CD14-positive monocyte (primary cell): ENCODE measurements at regions not wholly inside any gene's neighbourhood (a gene's known extent, or its start where the extent isn't known, plus 50 kb on each side); places are given as distances from the start of the nearest gene placed in this dataset.

ENCODE experiments used
- DNase-seq, 3 donors: peaks; one replicate each; pipeline ENCODE4 v3.0.0-alpha.2; 2011 to 2022
- H2AFZ ChIP-seq: 2 replicates; pipeline ENCODE4 v1.6.0; 2012; ENCODE audit warnings: mild to moderate bottlenecking, low read depth, low read length, inconsistent platforms; ENCODE audit not compliant: insufficient read depth, poor library complexity, severe bottlenecking
- H3K27ac ChIP-seq, 2 donors: 1 replicate in 1 of 2; 2 replicates in 1 of 2; pipeline ENCODE4 v1.5.1; 2012 to 2013; ENCODE audit warnings: low read length in 2 of 2, control low read depth in 1 of 2, inconsistent platforms in 1 of 2, low read depth in 1 of 2, mild to moderate bottlenecking in 1 of 2
- H3K27me3 ChIP-seq, 2 donors: one replicate each; pipeline versions ENCODE4 v1.6.0 to v1.6.1; 2011 to 2013; ENCODE audit warnings: low read length in 2 of 2; ENCODE audit not compliant: control insufficient read depth in 2 of 2, insufficient read depth in 2 of 2
- H3K36me3 ChIP-seq, 2 donors: replicated peaks in 1 of 2; 1 replicate in 1 of 2; 2 replicates in 1 of 2; pipeline versions ENCODE4 v1.5.1 to v1.6.1; 2012 to 2013; ENCODE audit warnings: low read length in 2 of 2, control low read depth in 1 of 2, inconsistent platforms in 1 of 2, mild to moderate bottlenecking in 1 of 2; ENCODE audit not compliant: insufficient read depth in 2 of 2, control insufficient read depth in 1 of 2
- H3K4me1 ChIP-seq, 2 donors: 1 replicate in 1 of 2; 2 replicates in 1 of 2; pipeline versions ENCODE4 v1.5.1 to v1.6.1; 2012 to 2013; ENCODE audit warnings: low read length in 2 of 2, control low read depth in 1 of 2, inconsistent platforms in 1 of 2, mild to moderate bottlenecking in 1 of 2, moderate library complexity in 1 of 2; ENCODE audit not compliant: insufficient read depth in 2 of 2, control insufficient read depth in 1 of 2
- H3K4me2 ChIP-seq: replicated peaks from 2 replicates; pipeline ENCODE3; 2012; ENCODE audit warnings: low read length, moderate library complexity, mild to moderate bottlenecking; ENCODE audit not compliant: poor library complexity, severe bottlenecking; ENCODE audit errors: extremely low read depth
- H3K4me3 ChIP-seq, 3 experiments: fragments of 200-600 bp in 1 of 3; sonication (generic) in 1 of 3; replicated peaks in 1 of 3; 1 replicate in 2 of 3; 2 replicates in 1 of 3; pipeline ENCODE4 v1.5.1; 2011 to 2013; ENCODE audit warnings: low read length in 3 of 3, mild to moderate bottlenecking in 3 of 3, control low read depth in 2 of 3, low read depth in 2 of 3, inconsistent platforms in 1 of 3, moderate library complexity in 1 of 3
- H3K79me2 ChIP-seq: 2 replicates; pipeline ENCODE4 v1.6.0; 2012; ENCODE audit warnings: mild to moderate bottlenecking, control low read depth, inconsistent platforms, low read length, moderate library complexity; ENCODE audit not compliant: insufficient read depth
- H3K9ac ChIP-seq: 2 replicates; pipeline ENCODE4 v1.6.0; 2017; ENCODE audit warnings: low read length, mild to moderate bottlenecking; ENCODE audit not compliant: insufficient read depth, poor library complexity, severe bottlenecking
- H3K9me3 ChIP-seq, 2 donors: replicated peaks in 1 of 2; 1 replicate in 1 of 2; 2 replicates in 1 of 2; pipeline versions ENCODE4 v1.5.1 to v1.6.1; 2012 to 2013; ENCODE audit warnings: low read length in 2 of 2, control low read depth in 1 of 2; ENCODE audit not compliant: control insufficient read depth in 1 of 2, insufficient read depth in 1 of 2
- H4K20me1 ChIP-seq: 2 replicates; pipeline ENCODE4 v1.6.0; 2012; ENCODE audit warnings: mild to moderate bottlenecking, low read length, control low read depth, moderate library complexity; ENCODE audit not compliant: insufficient read depth
- H3K27ac Mint-ChIP-seq, 7 donors: one replicate each; pipeline ENCODE4 v1.8.0; 2020; ENCODE audit warnings: mild to moderate bottlenecking in 7 of 7, mixed read lengths in 7 of 7, moderate library complexity in 6 of 7, inconsistent platforms in 2 of 7
- H3K27me3 Mint-ChIP-seq, 3 donors: one replicate each; pipeline ENCODE4 v1.8.0; 2021 to 2022; ENCODE audit warnings: low read depth in 3 of 3, mild to moderate bottlenecking in 3 of 3, mixed read lengths in 3 of 3, moderate library complexity in 3 of 3, inconsistent platforms in 1 of 3
- H3K36me3 Mint-ChIP-seq, 2 donors: one replicate each; pipeline ENCODE4 v1.8.0; 2020; ENCODE audit warnings: mixed read lengths in 2 of 2, inconsistent platforms in 1 of 2, mild to moderate bottlenecking in 1 of 2
- H3K4me1 Mint-ChIP-seq: one replicate; pipeline ENCODE4 v1.8.0; 2020; ENCODE audit warnings: mild to moderate bottlenecking, mixed read lengths
- H3K4me3 Mint-ChIP-seq, 2 donors: one replicate each; pipeline ENCODE4 v1.8.0; 2020; ENCODE audit warnings: mild to moderate bottlenecking in 2 of 2, mixed read lengths in 2 of 2, moderate library complexity in 1 of 2
- H3K9me3 Mint-ChIP-seq, 7 donors: one replicate each; pipeline ENCODE4 v1.8.0; 2020 to 2022; ENCODE audit warnings: mixed read lengths in 7 of 7, mild to moderate bottlenecking in 6 of 7, moderate library complexity in 6 of 7, inconsistent platforms in 2 of 7
- CTCF ChIP-seq: fragments of 200-600 bp; IDR thresholded peaks from one replicate; pipeline ENCODE4 v1.8.0; 2022; ENCODE audit warnings: antibody characterized with exemption, mild to moderate bottlenecking
- WGBS: methylation state at CpG from one replicate; pipeline ENCODE4 v1.1.5; 2013; ENCODE audit warnings: missing lambda C conversion rate; ENCODE audit not compliant: insufficient coverage; 5-methylcytosine and 5-hydroxymethylcytosine counted together
- intact Hi-C, 2 donors: fragments of 100-400 bp; cut with micrococcal nuclease; formaldehyde crosslinking; loops; one replicate each; pipeline versions ENCODE4 v1.15.0 to v1.15.1; 2023

- no peak overlapping the region for H3K4me2 ChIP-seq
Measured at GRCh38 chr5:67695369-67695768, 498.8 kb upstream of the CD180 start.

DNA sequence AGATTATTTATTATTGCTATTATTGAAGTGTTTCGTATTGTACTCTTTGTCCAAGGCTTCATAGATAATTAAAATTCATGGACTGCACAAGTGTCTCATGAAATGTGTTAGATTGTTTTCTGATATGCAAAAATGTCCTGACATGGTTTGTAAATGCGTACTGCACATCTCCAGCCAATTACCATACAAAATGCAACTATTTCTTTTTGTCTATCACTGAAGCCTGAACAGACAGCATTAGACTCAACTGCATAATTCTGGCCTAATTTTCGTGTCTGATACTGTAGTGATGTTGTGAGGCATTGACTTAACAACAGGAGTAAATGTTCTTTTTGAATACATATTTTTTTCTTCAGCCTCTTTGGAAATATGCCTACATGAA, 498.2 kb upstream of the CD180 start:
- H3K27ac Mint-ChIP-seq: no peak overlapping the region
- H3K27me3 ChIP-seq: no peaks in the 10 kb centered on the region
- no peaks in the 10 kb centered on the region for H3K9me3 ChIP-seq
- H3K4me3 ChIP-seq: no peak overlapping the region
- H3K79me2 ChIP-seq: no peaks in the 10 kb centered on the region
- no peak for TF ChIP-seq CTCF
- peaks cover 0 to 2% (median 1%) of the 10 kb centered on the region in 3 donors for H3K27me3 Mint-ChIP-seq
- H3K4me1 ChIP-seq: no peaks in the 10 kb centered on the region
- no peaks in the 10 kb centered on the region for H3K36me3 ChIP-seq
- H3K4me1 Mint-ChIP-seq: no peaks in the 10 kb centered on the region
- no peaks in the 10 kb centered on the region for H3K36me3 Mint-ChIP-seq
- H3K27ac ChIP-seq: no peak overlapping the region
- H3K4me3 Mint-ChIP-seq: no peak overlapping the region
- no peak overlapping the region for H3K4me2 ChIP-seq
- no peak for DNase-seq
- WGBS: no CpG with 5 or more reads among the region's 3 CpGs
- no peak overlapping the region for H2AFZ ChIP-seq
- no peak overlapping the region for H3K9ac ChIP-seq
- intact Hi-C loops: no loop called here
- no peaks in the 10 kb centered on the region for H4K20me1 ChIP-seq
- peaks cover 0 to 9% (median 3%) of the 10 kb centered on the region in 7 donors for H3K9me3 Mint-ChIP-seq

More at GRCh38 chr5:67695369-67695768, 498.8 kb upstream of the CD180 start:
- H3K36me3 ChIP-seq: no peaks in the 10 kb centered on the region
- H2AFZ ChIP-seq: no peak overlapping the region
- no peaks in the 10 kb centered on the region for H3K4me1 ChIP-seq
- DNase-seq: no peak
- no peaks in the 10 kb centered on the region for H3K27me3 ChIP-seq
- no peak overlapping the region for H3K9ac ChIP-seq
- no peak overlapping the region for H3K4me3 ChIP-seq
- H3K79me2 ChIP-seq: no peaks in the 10 kb centered on the region
- Mint-ChIP-seq H3K4me1 (no peaks in the 10 kb centered on the region), H3K4me3 (no peak overlapping the region), H3K9me3 (peaks cover 0 to 9% (median 4%) of the 10 kb centered on the region in 7 donors), H3K36me3 (no peaks in the 10 kb centered on the region), H3K27me3 (peaks cover 0 to 2% (median 1%) of the 10 kb centered on the region in 3 donors), H3K27ac (no peak overlapping the region)
- H3K9me3 ChIP-seq: no peaks in the 10 kb centered on the region
- intact Hi-C loops: no loop called here
- H3K27ac ChIP-seq: no peak overlapping the region
- WGBS: no CpG with 5 or more reads among the region's 1 CpG
- TF ChIP-seq CTCF: no peak
- H4K20me1 ChIP-seq: no peaks in the 10 kb centered on the region
